Esophagus squamous epithelium (tissue), 5 donors: ENCODE measurements at regions not wholly inside any gene's neighbourhood (a gene's known extent, or its start where the extent isn't known, plus 50 kb on each side); places are given as distances from the start of the nearest gene placed in this dataset.

Source experiments
- DNase-seq: peaks from one replicate; lab custom pipeline; 2025; lab: John Stamatoyannopoulos, UW
- H3K27ac ChIP-seq, 4 donors: fragments of 200-600 bp; sonication (generic); one replicate each; pipeline ENCODE4 v1.5.1; 2016 to 2019; ENCODE audit warnings: mild to moderate bottlenecking in 1 of 4
- H3K27me3 ChIP-seq, 4 donors: fragments of 200-600 bp; sonication (generic); 1 replicate in 3 of 4; 2 replicates in 1 of 4; pipeline versions ENCODE4 v1.5.1 to v1.6.0; 2017 to 2021; ENCODE audit warnings: antibody characterized with exemption in 1 of 4
- H3K36me3 ChIP-seq, 3 donors: fragments of 200-600 bp; sonication (generic); one replicate each; pipeline ENCODE4 v1.5.1; 2016 to 2019
- H3K4me1 ChIP-seq, 3 donors: fragments of 200-600 bp; sonication (generic); one replicate each; pipeline ENCODE4 v1.5.1; 2017 to 2019
- H3K4me3 ChIP-seq, 4 donors: fragments of 200-600 bp; sonication (generic); 1 replicate in 3 of 4; 2 replicates in 1 of 4; pipeline ENCODE4 v1.5.1; 2016 to 2019; ENCODE audit warnings: mild to moderate bottlenecking in 2 of 4, moderate library complexity in 1 of 4
- H3K9me3 ChIP-seq, 3 donors: fragments of 200-600 bp; sonication (generic); one replicate each; pipeline ENCODE4 v1.5.1; 2016 to 2019
- POLR2A ChIP-seq, 4 donors: fragments of 450-650 bp; IDR thresholded peaks; one replicate each; pipeline ENCODE4 v1.6.1; 2017; ENCODE audit warnings: antibody characterized with exemption in 4 of 4, mild to moderate bottlenecking in 4 of 4, moderate library complexity in 3 of 4
- WGBS, 2 donors: methylation state at CpG; one replicate each; pipeline ENCODE4 v1.1.5; 2018; 5-methylcytosine and 5-hydroxymethylcytosine counted together
- intact Hi-C: fragments of 100-400 bp; cut with DNase I; formaldehyde crosslinking; loops from one replicate; pipeline ENCODE4 v1.15.0; 2022
- TF ChIP-seq, protein P1 (sequence below), 6 experiments: fragments of 450-650 bp in 4 of 6; fragments of 200-600 bp in 2 of 6; sonication (generic) in 2 of 6; IDR thresholded peaks; one replicate each; pipeline ENCODE4 v1.5.1; 2016 to 2019; ENCODE audit warnings: antibody characterized with exemption in 6 of 6, mild to moderate bottlenecking in 4 of 6, moderate library complexity in 4 of 6
- donor health status: DM: yes; HTN: yes; CAD: no.

DNA sequence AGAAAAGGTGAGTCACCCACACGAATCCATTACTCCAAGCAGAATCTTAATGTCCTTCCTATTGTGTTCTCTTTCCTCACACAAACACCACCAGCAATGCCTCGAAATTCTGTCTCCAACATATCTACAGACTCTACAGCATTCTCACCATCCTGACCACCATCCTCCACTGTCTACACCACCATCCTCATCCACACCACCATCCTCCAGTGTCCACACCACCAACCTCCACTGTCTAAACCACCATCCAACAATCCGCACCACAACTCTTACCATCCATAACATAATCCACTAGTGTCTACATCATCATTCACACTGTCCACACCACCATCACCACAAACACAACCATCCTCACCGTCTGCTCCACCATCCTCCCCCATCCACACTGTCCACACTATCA is 121.6 kb upstream of the ALKAL2 start:
- H3K4me1 ChIP-seq: no peaks in the 10 kb centered on the region
- TF ChIP-seq, protein P1, sequence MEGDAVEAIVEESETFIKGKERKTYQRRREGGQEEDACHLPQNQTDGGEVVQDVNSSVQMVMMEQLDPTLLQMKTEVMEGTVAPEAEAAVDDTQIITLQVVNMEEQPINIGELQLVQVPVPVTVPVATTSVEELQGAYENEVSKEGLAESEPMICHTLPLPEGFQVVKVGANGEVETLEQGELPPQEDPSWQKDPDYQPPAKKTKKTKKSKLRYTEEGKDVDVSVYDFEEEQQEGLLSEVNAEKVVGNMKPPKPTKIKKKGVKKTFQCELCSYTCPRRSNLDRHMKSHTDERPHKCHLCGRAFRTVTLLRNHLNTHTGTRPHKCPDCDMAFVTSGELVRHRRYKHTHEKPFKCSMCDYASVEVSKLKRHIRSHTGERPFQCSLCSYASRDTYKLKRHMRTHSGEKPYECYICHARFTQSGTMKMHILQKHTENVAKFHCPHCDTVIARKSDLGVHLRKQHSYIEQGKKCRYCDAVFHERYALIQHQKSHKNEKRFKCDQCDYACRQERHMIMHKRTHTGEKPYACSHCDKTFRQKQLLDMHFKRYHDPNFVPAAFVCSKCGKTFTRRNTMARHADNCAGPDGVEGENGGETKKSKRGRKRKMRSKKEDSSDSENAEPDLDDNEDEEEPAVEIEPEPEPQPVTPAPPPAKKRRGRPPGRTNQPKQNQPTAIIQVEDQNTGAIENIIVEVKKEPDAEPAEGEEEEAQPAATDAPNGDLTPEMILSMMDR (IDR thresholded peaks at IDR 0.05): no peak
- TF ChIP-seq POLR2A (IDR thresholded peaks at IDR 0.05): no peak
- no peaks in the 10 kb centered on the region for H3K9me3 ChIP-seq
- no peak overlapping the region for H3K4me3 ChIP-seq
- WGBS, 2 donors: 72 to 73% methylated on average over 4 of the region's 4 CpGs
- H3K36me3 ChIP-seq: no peaks in the 10 kb centered on the region
- peaks cover 0 to 4% (median 0%) of the 10 kb centered on the region in 4 donors for H3K27me3 ChIP-seq
- intact Hi-C loops: no loop called here
- no peak for DNase-seq
- H3K27ac ChIP-seq: no peak overlapping the region

DNA sequence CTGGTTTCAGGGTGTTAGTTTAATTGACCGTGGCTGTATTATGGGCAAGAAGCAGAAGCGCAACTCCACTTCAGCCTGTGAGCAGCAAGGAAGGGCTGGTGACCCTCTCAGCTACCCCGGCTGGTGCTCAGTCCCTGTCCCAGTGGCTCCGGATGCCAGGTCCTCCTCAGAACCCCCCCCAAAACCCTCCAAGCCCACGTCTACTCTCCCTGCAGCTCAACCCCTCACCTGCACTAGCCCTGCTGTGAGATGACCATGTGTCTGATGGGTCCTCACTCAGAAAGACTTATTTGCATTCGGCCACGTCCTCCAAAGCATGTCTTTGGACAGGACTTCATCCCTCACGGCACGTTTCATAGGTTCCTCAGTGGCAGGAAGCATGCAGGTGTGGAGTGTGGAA is 119.7 kb upstream of the ALKAL2 start:
- no peaks in the 10 kb centered on the region for H3K36me3 ChIP-seq
- H3K27me3 ChIP-seq: peaks cover 0 to 4% (median 0%) of the 10 kb centered on the region in 4 donors
- H3K9me3 ChIP-seq: peaks cover 0 to 4% (median 0%) of the 10 kb centered on the region in 3 donors
- no peak overlapping the region for H3K4me3 ChIP-seq
- no peak overlapping the region for H3K27ac ChIP-seq
- WGBS, 2 donors: 63 to 75% methylated on average over 5 to 7 of the region's 9 CpGs
- intact Hi-C loops: no loop called here
- H3K4me1 ChIP-seq: no peaks in the 10 kb centered on the region
- no peak for DNase-seq
- TF ChIP-seq POLR2A (IDR thresholded peaks at IDR 0.05): no peak
- TF ChIP-seq, protein P1 (IDR thresholded peaks at IDR 0.05): no peak

DNA sequence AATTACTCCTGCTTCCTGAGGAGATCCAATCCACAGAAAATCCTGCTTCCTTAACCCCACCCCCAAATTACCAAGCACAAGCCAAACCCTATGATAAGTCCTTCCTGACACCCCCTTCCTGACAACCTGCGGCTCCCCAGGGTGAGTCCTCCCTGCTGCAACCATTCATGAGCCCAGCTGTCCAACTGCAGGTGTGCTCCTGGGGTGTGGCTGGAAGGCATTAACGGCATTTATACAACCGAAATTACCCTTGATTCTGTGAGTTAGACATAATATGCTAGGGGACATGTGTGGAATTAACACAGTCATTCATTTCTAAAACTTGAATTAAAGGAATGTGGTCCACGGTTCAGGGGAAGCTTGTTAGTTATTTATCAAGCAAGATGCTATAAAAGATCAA is 119.0 kb upstream of the ALKAL2 start:
- peaks cover 0 to 4% (median 0%) of the 10 kb centered on the region in 4 donors for H3K27me3 ChIP-seq
- H3K4me3 ChIP-seq: no peak overlapping the region
- no peaks in the 10 kb centered on the region for H3K4me1 ChIP-seq
- TF ChIP-seq POLR2A (IDR thresholded peaks at IDR 0.05): no peak
- TF ChIP-seq, protein P1 (IDR thresholded peaks at IDR 0.05): no peak
- no peak for DNase-seq
- H3K36me3 ChIP-seq: no peaks in the 10 kb centered on the region
- intact Hi-C loops: no loop called here
- WGBS, 2 donors: 40 to 59% methylated on average over 4 of the region's 4 CpGs
- no peak overlapping the region for H3K27ac ChIP-seq
- peaks cover 0 to 4% (median 0%) of the 10 kb centered on the region in 3 donors for H3K9me3 ChIP-seq

DNA sequence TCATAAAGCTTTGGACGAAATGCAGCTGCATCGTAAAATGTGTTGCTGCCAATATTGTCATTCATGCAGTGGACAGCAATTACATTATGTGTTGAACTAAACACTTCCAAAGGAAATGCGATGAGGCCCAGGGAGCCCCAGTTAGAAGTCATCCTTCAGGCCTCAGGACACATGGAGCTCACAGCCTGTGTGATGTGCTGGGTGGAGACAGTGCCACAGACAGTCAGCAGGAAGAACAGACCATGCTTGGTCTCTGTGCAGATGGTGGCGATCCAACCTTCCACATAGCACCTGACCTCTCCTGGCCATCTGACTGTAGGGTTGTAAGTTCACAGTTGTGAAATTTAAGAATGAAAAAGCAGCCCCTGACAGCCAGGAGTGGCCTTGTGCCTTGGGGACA is 118.3 kb upstream of the ALKAL2 start:
- H3K4me3 ChIP-seq: no peak overlapping the region
- no peaks in the 10 kb centered on the region for H3K4me1 ChIP-seq
- intact Hi-C loops: no loop called here
- peaks cover 0 to 4% (median 0%) of the 10 kb centered on the region in 3 donors for H3K9me3 ChIP-seq
- 77 to 89% methylated on average over 4 of the region's 4 CpGs for WGBS, 2 donors
- no peak for TF ChIP-seq POLR2A (IDR thresholded peaks at IDR 0.05)
- TF ChIP-seq, protein P1 (IDR thresholded peaks at IDR 0.05): no peak
- no peaks in the 10 kb centered on the region for H3K36me3 ChIP-seq
- DNase-seq: no peak
- H3K27ac ChIP-seq: no peak overlapping the region
- peaks cover 0 to 4% (median 0%) of the 10 kb centered on the region in 4 donors for H3K27me3 ChIP-seq

DNA sequence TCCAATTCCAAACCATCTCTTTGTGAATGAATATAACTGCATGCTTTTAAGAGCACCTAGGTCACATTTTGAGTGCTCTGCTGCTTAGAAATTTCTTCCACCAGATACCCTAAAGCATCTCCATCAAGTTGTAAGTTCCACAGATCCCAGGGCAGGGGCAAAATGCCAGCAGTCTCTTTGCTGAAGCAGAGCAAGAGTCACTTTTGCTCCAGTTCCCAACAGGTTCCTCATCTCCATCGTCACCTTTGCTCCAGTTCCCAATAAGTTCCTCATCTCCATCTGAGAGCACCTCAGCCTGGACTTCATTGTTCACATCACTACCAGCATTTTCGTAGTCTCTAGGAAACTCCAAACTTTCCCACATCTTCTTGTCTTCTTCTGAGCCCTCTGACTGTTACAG is 116.7 kb upstream of the ALKAL2 start:
- intact Hi-C loops: no loop called here
- H3K4me1 ChIP-seq: no peaks in the 10 kb centered on the region
- TF ChIP-seq, protein P1 (IDR thresholded peaks at IDR 0.05): no peak
- no peak for TF ChIP-seq POLR2A (IDR thresholded peaks at IDR 0.05)
- peaks cover 0 to 4% (median 0%) of the 10 kb centered on the region in 3 donors for H3K9me3 ChIP-seq
- no peak overlapping the region for H3K27ac ChIP-seq
- H3K4me3 ChIP-seq: no peak overlapping the region
- peaks cover 0 to 4% (median 0%) of the 10 kb centered on the region in 4 donors for H3K27me3 ChIP-seq
- WGBS, 2 donors: 73 to 89% methylated on average over 2 of the region's 2 CpGs
- no peak for DNase-seq
- H3K36me3 ChIP-seq: no peaks in the 10 kb centered on the region
